ENCODE measurements at regions not wholly inside any gene's neighbourhood (a gene's known extent, or its start where the extent isn't known, plus 50 kb on each side); places are given as distances from the start of the nearest gene placed in this dataset.
A peak's percentile ranks its signal among the peaks of the same experiment; 100 is the strongest.

DNA sequence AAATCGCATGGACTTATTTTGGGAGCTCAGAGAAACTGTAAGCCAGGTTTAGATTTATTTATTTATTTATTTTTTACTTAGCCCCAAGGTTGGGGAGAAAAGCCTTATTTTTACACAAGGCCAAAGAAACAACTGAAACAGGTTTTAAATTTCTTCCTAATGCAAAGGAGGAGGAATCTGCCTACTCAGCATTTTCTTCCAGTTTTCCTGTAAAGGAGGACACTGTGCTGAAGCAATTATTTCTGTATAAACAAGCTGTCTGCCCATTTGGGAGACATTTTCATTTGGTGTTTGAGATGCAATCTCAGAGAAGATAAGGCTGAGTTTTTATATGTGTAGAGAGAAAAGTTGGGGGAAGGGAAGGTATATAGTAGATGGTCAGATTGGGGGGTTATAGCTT is 125.0 kb downstream of the ETAA1 start:
- no peak for DNase-seq

DNA sequence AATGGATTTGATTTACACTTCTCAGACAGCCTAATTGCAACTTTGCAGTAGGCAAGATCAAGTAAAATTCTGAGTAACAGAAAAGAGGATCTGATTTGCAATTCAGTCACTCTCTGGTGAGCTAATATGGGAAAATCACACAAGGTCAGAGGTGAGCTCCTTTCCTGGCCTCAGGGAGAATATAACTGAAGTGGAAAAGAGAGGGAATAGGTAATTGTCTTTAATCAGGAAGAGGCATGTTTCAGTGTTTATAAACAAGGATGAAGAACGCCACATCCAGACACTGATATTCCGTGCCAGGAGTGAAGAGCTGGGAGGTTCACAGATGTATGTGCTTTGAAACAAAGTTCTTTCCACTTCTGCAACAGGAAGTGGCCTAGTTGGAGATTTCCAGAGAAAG is 127.1 kb downstream of the ETAA1 start:
- no peak for DNase-seq

DNA sequence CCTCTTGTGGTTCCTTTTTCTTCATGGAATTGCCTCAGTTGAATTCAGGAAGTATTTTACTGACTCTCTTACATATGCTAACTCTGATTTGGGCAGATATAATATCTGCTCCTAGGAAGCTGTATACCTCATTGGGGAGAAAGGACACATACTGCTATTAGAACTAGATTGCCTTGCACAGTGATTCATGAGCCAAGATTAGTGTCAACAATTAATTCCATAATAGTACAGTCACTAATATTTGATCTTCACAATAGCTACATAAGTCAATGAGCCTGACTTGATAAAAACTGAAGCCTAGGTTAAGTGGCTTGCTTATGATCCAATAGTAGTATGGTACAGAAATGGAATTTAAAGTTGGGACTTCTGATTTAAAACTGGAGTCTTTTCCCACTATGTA is 127.6 kb downstream of the ETAA1 start:
- no peak for DNase-seq

DNA sequence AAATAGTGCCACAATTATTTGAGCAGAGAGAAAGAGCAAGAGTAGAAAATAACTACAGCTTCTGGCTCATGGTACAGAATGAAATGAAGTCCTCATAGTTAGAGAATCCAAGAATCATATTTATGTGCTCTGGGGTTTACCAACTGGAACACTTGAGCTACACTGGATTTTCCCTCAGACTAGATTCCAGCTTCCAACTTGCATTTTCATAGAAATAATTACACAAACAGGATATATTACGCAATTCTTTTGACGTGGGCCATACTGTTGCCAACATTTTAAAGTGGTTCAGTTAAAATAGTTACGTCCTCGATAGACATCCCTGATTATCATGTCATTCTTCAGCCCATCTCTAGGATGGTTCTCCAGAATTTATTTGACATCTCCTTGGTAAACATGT is 129.2 kb downstream of the ETAA1 start:
- DNase-seq, result no peak

DNA sequence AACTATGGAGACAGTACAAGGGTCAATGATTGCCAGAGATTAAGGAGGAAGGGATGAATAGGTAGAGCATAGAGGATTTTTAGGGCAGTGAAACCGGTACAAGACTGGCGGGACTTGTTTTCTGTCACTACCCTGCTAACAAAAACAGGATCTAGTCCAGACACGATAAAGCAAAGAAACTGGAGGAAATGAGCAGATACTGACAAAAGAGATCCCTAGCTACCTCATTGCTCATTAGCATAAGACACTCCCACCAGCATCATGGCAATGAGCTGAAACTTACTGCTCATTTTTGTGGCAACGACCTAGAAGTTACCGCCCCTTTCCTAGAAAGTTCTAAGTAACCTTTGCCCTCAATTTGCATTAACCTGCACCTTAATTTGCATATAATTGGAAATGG is 131.2 kb downstream of the ETAA1 start:
- no peak for DNase-seq

DNA sequence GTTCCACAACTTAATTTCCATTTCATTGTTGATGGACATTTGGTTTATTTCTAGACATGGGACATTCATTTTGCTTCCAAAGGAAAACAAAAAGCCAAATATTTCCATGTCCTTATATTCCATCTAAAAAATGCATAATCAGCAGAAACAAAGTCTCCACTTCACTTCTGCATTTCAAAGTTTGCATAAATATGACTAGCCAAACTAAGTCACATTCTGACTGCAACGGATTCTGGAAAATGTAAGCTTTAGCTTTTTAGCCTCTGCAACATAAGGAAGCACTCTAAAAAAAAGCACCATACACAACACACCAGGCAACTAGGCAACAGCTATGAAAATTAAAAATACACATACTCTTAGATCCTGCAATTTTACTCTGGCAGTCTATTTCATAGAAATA is 135.3 kb downstream of the ETAA1 start:
- no peak for DNase-seq

DNA sequence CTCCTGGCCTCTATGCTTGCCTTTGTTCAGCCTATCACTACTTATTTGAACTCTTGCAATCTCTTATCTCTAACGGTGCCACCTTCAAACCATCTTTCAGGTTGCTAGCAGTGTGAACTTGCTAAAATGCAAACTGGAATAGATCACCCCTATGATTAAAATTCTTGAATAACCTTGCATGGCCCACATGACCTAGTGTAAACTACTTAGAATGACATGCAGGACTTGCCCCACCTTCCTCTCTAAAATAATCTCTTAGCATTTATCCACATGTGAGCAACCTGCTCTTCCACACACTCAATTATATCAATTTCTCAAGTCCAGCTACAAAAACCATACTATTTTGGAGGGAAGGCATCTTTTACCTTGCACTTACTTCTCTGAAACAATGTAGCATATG is 137.6 kb downstream of the ETAA1 start:
- no peak for DNase-seq

DNA sequence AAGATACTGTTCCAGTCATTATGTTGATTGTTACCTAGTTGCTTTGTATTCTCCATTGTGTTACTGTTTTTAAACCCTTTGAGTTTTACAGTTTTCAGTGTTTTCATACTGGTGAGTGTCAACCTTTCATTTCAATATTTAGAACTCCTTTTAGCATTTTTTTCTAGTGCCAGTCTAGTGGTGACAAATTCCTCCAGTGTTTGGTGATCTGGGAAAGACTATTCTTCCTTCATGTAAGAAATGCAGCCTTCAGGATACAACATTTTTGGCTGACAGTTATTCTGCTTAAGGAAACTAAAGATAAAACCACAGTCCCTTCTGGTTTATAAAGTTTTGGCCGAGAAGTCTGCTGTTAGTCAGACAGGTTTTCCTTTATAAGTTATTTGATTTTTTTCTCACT is 143.8 kb downstream of the ETAA1 start:
- no peak for DNase-seq

DNA sequence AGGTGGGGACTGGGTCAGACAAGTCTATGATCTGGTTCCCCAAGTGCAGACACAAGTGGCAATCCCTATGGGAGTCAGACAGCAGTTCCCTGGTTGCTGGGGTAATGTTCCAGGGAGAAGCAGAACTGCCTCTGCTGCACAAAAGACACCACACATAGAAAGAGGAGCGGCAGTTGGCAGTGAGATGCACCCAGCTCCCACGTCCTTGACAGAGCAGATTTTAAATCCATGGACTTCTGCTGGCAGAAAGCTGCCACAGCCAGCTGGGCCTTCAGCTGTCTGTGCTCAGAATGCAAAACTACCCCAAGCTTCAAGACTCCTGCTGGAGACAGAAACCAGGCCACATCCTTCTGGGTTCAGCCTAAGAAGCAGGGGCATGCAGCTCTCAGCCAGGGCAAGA is 147.2 kb downstream of the ETAA1 start:
- DNase-seq, result no peak

DNA sequence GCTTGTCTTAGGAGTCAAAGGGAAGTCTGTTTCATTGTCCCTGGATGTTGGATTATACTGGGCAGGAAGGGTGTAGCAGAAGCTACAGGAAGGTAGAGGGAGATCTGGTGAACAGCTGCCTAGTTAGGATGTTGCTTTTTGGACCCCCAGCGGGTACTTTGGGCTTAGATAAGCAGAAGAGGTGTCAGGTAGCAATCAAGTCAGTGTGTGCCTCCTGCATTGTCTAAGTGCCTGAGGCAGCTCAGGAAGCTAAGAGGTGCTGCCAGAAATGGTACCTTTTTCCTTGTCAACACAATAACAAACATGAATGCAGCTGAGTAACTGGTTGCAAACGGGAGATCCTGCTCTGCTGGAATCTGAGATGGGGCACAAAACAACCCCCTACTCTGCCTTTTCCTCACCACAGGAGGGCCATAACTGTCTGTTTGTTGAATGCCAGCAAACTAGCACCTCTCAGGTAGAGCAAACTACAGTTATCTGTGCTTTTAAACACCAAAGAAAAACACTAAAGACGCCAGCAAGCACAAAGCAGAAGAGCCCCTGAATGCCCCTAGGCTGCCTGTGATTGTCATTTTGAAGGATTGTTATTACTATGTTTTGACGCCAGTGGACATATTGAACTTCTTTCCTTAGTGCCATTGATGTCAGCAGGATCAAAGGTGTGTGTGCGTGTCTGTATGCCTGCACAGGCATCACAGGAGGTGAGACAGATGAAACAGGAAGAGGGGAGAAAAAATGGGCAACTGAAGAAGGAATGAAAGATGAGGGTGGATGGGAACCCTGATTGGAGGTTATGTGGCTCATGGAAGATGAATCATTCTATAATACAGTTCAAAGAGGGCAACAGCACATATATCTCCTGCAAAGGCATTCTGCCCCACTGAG is 151.4 kb downstream of the ETAA1 start:
- no peak for DNase-seq

DNA sequence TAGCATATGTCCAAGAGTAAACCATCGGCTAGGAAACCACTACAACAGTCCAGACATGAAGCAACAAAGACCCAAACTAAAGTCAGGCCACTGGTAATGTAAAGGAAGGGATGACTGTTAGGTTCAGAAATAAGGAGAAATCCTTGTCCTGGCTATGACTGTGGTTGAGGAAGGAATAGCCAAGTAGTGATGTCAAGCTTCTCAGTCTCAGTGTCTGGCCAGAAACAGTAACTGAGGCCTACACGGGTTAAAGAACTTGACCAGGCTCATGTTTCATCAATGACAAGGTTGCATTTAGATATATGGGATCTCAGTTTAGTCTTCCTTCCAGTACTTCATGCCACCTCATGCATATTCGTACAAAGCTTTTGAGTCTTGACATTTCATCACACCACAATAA is 162.0 kb downstream of the ETAA1 start:
- no peak for DNase-seq

DNA sequence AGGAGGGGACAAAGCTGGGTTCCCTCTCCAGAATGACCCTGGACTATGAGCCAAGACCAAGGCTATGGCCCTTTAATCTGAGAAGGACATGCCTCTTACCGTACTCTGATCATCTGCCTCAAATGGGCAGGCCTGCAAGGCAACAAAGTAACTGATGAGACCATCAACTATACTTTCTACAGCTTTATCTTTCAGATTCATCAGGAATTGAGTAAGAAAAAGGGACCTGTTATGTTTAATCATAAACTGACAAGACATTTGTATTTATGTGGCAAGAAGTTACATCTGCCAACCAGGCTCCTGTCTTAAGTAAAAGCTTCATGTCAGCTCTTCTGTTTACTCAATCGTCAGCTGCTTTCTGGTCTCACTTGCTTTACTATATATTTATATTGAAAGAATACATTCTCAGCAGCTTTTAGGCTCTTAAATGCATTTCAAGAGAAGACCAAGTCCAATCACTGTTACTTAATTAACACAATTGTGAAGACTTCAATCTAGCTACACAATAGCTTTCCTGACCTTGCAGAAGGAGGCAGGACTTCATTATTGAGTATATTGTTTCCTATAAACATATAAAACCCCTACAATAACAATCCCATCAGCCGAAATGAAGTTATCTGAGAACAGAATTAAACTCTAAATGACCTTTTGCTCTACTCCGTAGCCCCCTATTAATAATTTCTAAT is 163.8 kb downstream of the ETAA1 start:
- DNase-seq, result peak; percentile 1

DNA sequence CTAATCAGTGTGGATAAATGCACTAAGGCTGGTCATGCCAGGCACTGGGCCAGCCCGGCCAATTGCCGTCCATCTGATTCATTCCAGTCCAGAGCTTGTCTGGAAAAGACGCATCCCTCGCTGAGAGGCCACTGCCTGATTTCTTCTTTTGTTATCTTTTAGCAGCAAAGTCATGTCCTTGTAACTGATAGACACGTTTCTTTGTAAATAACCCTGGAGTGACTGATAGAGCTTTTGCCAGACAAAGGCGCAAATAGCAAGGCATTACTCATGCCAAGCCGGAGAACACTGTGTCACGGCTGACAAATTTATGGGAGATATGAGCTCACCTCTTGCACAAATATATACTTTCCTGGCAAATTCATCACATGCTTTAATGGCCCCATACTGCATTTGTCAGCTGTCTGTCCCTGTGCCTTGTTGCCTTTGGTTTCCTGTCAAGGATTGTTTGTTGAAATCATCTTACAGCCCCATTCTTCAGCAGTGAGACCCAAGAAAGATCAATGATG is 164.4 kb downstream of the ETAA1 start:
- no peak for DNase-seq

DNA sequence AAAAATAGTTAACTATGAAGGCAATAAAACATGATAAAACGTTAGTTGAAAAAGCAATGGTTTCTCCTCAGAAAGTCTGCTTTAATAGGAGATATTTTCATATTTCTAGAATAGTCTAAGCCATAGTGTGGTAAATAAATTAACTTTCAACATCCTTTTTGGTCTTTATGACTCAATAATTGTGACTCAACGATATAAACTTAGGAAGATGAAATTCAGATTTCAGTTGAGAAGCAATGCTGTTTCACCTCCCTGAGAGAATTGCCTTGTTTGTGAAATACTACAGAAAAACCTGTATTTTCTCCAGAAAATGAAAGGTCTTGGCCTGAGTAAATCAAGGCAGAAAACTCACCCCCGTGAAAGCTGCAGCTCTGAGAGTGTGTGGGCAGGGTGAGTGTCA is 166.9 kb downstream of the ETAA1 start:
- no peak for DNase-seq

DNA sequence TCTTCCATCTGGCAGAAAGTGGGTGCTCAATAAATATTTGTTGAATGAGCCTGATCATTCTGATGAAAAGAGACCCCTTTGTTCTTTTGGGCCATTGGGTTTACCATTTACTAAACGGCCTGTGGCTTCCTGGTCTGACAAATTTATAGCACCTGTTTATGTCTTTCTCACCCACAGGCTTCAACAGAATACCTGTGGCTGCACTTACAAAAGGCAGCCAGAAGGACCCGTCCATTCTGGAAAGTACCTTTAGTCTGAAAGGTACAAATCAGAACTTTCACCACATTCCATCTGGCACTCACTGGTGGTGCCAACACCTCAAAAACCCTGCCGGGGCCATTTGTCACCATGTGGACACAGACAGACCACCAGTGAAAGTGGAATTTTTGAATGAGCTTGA is 167.5 kb downstream of the ETAA1 start:
- DNase-seq, result no peak

DNA sequence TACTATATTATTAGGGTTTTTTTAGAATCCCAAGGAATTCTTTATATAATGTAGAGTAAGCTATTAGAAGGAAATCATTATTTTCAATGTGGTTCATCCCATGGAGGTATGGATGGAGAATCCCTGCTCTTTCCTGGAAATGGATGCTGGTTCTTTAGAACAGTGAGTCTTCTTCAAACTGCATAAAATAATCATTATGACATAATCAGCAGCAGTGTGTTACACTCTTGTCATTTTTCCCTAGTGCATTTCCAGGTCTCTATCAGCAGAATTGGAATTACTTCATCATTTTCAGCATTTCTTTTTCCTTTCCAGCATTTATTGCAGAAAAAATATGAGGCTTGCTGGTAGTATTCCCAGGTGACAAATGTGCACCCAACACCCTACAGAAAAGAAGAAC is 168.1 kb downstream of the ETAA1 start:
- no peak for DNase-seq

DNA sequence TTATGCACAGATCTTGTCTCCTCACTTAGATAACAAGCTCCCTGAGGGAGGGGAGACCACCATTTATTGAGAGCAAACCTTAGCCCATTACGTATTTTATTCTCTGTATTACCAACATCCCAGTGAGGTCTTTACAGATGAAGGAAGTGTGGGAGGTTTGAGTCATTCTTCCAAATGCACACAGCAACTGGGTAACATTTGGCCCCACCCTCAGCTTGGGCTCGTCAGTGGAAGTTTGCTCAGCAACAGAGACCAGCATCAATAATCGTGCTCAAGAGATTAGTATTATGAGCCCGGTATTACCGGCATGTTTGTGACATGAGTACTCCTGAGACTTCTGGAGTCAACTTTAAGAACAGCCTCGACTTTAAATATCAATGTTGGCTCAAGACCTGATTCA is 168.6 kb downstream of the ETAA1 start:
- no peak for DNase-seq

DNA sequence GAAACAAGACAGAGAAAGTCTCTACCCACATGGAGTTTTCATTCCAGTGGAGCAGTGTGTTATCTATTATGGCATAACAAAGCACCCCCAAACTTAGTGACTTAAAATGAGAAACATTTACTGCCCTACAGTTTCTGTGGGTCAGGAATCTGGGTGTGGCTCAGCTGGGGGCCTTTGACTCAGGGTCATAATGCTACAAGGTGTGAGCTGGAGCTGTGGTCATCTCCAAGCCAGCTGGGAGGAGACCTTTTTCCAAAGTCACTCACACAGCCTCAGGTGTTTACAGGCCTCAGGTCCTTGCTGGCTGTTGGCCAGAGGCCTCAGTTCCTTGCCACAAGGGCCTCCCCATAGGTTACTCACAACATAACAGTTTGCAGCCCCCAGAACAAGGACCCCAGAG is 169.2 kb downstream of the ETAA1 start:
- DNase-seq, result no peak

DNA sequence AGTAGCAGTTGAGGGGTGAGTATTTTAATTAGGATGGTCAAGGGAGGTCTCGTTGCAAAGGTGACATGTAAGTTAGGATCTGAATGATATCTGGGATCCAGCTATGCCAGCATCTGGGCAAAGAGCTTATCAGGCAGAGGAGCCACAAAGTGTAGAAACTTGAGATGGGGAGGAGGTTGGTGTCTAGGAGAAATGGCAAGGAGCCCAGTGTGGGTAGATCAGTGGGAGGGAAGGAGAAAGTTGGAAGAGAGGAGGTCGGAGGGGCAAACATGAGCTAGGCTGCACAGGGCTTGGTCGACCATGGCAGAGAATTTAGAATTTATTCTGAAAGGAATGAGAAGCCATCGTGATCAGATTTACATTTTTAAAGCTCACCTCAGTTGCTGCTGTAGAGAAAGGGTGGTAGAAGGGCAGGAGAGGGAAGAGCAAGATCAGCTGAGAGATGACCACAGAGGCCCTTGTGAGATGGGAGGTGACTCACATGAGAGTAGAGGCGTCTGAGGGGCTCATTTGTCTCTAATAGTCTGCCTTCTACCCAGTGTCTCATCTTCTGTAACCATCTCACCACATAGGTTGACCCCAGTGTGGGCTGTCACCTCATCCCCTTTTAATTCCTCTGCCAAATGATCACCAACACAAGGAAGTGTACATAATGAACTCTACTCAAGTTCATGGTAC is 170.0 kb downstream of the ETAA1 start:
- no peak for DNase-seq

DNA sequence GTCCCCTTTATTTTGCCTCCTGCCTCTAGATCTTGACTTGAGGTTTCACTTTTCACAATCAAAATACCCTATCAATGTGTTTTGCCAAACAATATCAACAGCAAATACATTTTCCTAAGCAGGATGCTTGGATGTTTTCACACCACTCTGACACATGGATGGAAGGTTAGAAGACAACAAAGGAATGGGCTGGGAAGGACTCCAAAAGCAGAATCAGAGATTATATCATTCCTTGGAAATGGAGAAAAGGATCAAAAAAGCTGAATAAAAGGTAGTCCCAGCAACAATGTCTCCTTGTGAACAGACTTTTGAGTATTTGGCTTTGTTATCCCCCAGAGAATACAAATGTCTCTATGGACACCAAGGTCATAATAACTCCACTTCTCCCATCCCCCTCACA is 170.8 kb downstream of the ETAA1 start:
- DNase-seq, result no peak

DNA sequence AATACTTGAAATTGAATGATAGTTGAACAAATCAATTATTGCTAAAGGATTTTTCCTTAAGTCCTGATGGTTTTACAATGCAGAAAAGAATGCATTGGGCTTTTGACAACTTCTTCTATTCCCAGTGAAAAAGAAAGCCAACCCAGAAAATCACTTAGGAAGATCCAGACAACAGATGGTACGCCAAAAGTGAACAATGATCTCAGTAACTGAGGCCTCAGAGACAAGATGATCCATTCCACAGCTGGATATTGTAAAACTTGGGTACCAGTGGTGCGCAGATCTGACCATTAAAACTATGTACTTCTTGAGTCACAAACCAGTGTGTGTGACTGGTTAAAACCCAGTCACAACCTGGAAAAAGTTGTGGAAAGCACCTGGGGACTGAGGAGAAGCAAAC is 173.5 kb downstream of the ETAA1 start:
- no peak for DNase-seq

DNA sequence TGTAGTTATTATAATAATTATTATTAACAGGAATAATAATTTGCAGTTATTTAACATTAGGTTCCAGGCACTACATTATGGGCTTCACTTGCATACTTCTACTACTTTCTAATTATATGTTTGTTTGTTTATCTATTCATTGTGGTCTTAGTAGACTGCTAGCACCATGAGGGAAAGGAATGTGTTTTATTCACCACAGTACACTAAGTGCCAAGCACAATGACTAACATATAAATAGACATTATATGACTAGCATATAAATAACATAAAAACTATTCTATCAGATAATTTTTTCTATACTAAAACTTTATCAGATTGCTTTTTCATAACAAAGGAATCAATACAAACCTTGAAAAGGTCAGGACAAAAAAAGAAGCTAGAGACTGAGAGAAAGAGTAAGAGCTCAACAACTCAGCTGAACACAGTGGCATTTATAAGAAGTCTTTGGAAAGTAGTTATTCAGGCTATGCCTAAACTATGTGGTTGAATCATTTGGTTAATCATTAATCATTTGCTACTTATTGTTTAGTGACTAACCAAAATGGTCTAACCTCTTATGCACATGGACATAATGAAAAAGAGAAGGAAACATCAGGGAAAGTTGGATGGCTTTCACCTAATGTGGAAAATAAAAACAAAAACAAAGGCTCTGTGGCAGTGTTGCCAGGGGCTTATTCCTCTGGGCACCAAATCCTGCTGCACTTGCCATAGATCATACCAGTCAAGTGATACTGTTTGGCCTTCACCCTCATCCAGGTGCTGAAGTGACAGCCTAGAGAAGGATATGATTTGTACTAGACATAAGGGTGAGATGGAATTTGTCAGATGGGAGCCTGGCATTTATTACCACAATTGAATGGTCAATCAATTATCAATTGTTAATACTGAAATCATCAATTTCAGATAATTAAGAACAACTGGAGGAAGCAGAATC is 174.9 kb downstream of the ETAA1 start:
- DNase-seq, result no peak
